HL-60 (cell line): ENCODE measurements at regions not wholly inside any gene's neighbourhood (a gene's known extent, or its start where the extent isn't known, plus 50 kb on each side); places are given as distances from the start of the nearest gene placed in this dataset.
"Not testable (repeated sequence)": the region's sequence is repeated elsewhere in the genome, so short reads cannot be mapped to it uniquely, and the experiment has no call there.

Experiments used
- DNase-seq, 2 experiments: peaks; one replicate each; pipeline ENCODE4 v3.0.0-alpha.2; 2010 to 2020; ENCODE audit warnings: low read depth in 1 of 2, low spot score in 1 of 2
- H3K27ac ChIP-seq: fragments of 250-450 bp; sonication (Bioruptor Pico); replicated peaks from 2 replicates; pipeline ENCODE4 v1.5.1; 2020; ENCODE audit warnings: mild to moderate bottlenecking, moderate library complexity
- H3K27me3 ChIP-seq: fragments of 250-450 bp; sonication (Bioruptor Pico); 2 replicates; pipeline ENCODE4 v1.5.1; 2021; ENCODE audit warnings: mild to moderate bottlenecking, moderate library complexity; ENCODE audit not compliant: insufficient read depth, poor library complexity, severe bottlenecking
- H3K4me3 ChIP-seq: replicated peaks from 2 replicates; pipeline ENCODE4 v1.5.1; 2011; ENCODE audit warnings: mild to moderate bottlenecking, control low read depth, low read length; ENCODE audit not compliant: insufficient read depth

DNA sequence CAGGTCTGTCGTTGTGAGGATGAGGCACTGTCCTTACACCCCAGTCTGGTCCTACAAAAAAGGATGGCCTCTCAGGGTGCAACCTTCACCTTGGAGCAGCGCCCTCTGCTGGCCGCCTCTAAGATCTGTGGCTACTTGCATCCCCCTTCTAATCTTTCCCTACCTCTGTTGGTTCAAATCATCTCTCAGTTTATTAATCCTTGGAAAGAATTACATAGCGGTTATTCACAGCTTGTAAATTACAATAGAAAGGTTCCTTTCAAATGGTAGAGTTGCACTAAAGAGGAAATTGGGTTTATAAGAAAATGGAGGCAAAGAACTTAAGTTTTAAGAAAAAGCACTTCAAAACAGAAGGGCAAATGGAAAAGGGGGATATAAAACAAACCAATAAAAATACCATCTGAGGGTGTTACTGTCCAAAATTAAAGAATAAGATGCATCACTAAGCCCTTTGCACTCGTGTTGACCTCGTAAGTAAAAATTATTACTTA, 102.0 kb upstream of the PLEKHM1 start:
- H3K27ac ChIP-seq, DNase-seq, H3K4me3 ChIP-seq: not testable (repeated sequence)

GRCh38 chr17:45596347-45596746, 105.8 kb upstream of the PLEKHM1 start:
- H3K4me3 ChIP-seq, H3K27me3 ChIP-seq, H3K27ac ChIP-seq, DNase-seq: not testable (repeated sequence)

More for the DNA sequence above, 102.0 kb upstream of the PLEKHM1 start:
- H3K27me3 ChIP-seq, result not testable (repeated sequence)

GRCh38 chr17:45600052-45601012, 109.8 kb upstream of the PLEKHM1 start:
- H3K4me3 ChIP-seq, H3K27ac ChIP-seq, H3K27me3 ChIP-seq: not testable (repeated sequence)
- DNase-seq, result peak in 1 of 2 experiments; percentile 54

DNA sequence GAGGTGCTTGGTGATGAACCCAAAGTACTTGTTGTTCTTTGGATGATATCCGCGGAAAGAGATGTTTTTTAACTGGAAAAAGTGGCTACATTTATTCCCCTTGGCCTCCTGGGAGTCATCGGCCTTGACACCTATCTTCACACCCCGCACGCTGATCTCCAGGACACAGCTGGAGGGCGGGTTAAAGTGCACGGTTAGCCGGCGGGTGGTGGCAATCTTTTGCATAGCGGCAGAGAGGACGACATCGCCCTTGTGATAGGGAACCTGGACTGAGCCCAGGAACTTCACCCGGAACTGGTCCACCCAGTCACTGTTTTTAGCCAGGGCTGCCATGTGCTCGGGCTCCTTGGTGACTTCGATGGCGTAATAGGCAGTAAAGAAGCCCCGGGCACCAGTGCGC, 110.5 kb upstream of the PLEKHM1 start:
- H3K27me3 ChIP-seq, H3K4me3 ChIP-seq, H3K27ac ChIP-seq, DNase-seq: not testable (repeated sequence)

- H3K27me3 ChIP-seq, DNase-seq, H3K4me3 ChIP-seq, H3K27ac ChIP-seq: not testable (repeated sequence)
Observed at GRCh38 chr17:45601605-45602539, 111.4 kb upstream of the PLEKHM1 start.

GRCh38 chr17:45605751-45606150, 115.2 kb upstream of the PLEKHM1 start:
- DNase-seq, H3K27ac ChIP-seq, H3K27me3 ChIP-seq, H3K4me3 ChIP-seq: not testable (repeated sequence)

DNA sequence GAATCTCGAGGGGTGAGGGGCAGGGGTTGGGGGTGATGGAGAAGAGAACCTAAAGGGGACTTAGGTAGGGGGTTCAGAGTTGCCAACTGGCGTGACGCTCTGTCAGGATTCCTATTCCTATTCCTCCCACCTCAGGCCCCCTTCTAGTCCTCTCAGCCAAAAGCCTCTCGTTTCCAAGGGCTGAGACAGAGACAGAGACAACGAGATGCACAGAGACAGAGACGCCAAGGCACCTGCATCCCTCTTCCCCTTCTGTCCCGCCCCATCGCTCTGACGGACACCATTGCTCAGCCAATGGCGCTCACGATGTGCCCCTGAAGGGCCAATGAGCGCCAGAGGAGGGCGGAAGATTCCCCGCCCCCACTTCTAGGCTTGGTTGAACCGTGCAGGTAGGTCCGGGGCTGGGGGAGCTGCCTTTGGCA, 129.5 kb upstream of the PLEKHM1 start:
- not testable (repeated sequence) for H3K27me3 ChIP-seq, H3K4me3 ChIP-seq, DNase-seq, H3K27ac ChIP-seq

DNA sequence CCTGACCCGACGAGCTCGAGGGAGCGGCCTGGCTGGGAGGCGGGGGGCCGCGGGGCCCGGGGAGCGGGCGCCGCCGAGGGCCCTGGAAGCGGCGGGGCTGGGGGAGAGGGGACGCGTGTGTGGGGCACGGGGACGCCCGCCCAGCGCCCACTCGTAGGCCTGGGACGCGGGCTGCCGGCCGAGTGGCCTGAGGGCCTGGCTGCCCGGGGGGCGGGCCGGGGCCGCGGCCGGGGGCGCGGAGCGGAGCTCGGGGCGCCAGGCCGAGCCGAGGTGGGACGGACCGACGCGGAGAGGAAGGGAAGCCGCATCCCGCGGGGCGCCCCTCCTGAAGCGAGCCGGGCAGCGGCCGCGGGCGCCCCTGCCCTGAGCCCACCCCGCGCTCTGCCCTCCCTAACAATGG, 129.9 kb upstream of the PLEKHM1 start:
- not testable (repeated sequence) for H3K27ac ChIP-seq, H3K27me3 ChIP-seq, DNase-seq
- peak overlapping the region; percentile 60 for H3K4me3 ChIP-seq

- H3K27me3 ChIP-seq, H3K27ac ChIP-seq, H3K4me3 ChIP-seq, DNase-seq: not testable (repeated sequence)
Observed at GRCh38 chr17:45621087-45621486, 130.6 kb upstream of the PLEKHM1 start.

GRCh38 chr17:45622295-45622694, 131.8 kb upstream of the PLEKHM1 start:
- not testable (repeated sequence) for DNase-seq, H3K27ac ChIP-seq, H3K27me3 ChIP-seq, H3K4me3 ChIP-seq
